ENCODE measurements at regions not wholly inside any gene's neighbourhood (a gene's known extent, or its start where the extent isn't known, plus 50 kb on each side); places are given as distances from the start of the nearest gene placed in this dataset.

DNA sequence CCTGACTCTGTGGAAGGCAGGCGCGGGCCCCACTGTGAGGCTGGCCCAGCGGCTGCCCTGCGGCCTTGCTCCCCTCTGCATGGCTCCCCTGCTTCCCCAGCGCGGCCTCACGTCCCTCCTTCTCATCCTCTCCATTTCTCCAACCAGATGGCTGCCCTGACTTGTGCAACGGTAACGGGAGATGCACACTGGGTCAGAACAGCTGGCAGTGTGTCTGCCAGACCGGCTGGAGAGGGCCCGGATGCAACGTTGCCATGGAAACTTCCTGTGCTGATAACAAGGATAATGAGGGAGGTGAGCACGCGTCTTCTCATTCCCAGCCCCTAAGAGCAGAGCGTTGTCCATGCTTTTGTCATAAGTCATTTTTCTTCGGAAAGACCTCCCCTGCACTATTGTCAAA lies 129.0 kb upstream of the WWC1 start:
- DNase-seq (ENCODE audit: low read depth in 1 of 2, low spot score in 1 of 2), result no peak

DNA sequence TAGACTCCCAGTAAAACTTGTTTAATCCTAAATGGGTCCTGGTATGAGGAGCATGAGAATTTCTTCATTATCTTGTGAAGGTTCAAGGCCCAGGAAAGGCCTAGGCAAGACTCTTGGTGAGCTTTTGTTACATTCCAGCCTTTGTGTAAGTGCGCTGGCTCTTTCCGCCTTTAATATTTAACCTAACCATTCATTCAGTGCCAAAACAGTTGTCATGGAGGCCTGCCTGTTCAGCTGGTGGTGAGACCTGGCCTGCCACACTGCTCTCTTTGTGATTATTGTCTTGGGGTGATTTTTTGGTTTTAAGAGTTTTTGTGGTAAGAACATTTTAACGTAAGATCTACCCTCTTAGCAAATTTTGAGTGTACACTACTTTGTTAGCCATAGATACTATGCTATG lies 127.5 kb upstream of the WWC1 start:
- DNase-seq (ENCODE audit: low read depth in 1 of 2, low spot score in 1 of 2), result no peak

DNA sequence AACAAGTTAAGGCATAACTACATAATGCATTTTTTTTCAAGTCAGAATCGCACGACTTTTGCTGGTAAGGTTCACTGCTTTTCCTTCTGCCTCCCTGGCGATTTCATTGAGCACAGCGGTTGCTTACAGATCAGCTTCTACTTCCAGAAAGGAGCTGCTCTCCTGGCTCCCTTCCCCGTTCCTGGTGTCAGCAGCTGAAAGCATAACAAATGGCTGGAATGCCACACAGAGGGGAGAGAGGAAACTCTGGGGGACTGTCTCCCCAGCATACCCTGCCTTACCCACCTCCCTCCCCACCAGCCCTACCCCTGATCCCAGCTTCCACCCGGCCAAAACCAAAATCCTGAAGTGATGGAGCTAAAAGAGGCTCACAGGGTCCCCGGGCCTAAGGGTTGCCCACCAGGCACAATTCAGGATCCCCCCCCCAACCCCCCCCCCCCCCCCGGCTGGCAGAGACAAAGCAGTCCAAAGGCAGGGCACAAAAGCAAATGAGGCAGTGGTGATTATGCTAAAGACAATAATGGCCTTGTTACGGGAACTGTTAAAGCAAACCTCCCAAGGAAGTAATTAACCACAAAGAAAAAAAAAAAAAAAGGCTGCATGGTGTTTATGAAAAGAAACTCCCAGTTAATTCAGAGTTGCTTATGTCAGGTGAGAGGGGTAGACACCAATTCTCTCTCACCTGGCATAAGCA lies 126.1 kb upstream of the WWC1 start:
- no peak for DNase-seq (ENCODE audit: low read depth in 1 of 2, low spot score in 1 of 2)

DNA sequence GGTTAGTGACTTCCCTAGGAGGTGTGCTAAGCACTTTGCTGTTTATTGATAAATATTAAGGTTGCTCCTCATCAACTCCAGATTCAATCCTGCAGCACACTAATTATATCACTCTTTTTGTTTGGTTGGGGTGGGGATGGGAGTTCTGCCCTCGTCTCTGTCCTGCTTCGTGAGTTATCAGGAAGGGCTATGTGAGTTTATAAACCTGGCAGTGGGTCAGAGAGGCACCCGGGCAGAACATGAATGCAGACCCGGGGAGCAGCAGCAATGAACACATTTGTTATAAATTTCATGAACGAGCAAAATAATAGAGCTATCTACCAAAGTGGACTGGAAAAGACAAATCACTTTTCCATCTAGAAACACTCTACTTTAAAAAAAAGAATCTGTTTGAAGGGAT lies 125.5 kb upstream of the WWC1 start:
- DNase-seq (ENCODE audit: low read depth in 1 of 2, low spot score in 1 of 2), result no peak

DNA sequence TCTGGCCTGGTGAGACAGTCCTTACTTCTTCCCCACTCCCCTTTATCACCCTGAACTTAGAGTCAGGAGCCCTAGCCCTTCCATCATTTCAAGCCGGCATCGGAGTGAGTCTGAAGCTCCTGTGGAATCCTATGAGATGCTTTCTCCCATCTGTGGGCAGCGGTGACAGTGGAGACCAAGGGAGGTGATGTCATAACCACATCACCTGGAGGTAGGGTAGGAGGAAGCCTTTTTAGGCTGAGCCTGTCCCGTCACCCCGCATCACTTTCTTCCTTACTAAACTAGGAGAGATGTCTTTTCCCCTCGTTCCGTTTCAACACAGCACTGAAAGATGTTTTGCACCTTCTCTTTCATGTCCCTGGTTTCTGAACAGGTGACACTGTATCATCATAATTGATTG lies 124.1 kb upstream of the WWC1 start:
- DNase-seq (ENCODE audit: low read depth in 1 of 2, low spot score in 1 of 2), result no peak

DNA sequence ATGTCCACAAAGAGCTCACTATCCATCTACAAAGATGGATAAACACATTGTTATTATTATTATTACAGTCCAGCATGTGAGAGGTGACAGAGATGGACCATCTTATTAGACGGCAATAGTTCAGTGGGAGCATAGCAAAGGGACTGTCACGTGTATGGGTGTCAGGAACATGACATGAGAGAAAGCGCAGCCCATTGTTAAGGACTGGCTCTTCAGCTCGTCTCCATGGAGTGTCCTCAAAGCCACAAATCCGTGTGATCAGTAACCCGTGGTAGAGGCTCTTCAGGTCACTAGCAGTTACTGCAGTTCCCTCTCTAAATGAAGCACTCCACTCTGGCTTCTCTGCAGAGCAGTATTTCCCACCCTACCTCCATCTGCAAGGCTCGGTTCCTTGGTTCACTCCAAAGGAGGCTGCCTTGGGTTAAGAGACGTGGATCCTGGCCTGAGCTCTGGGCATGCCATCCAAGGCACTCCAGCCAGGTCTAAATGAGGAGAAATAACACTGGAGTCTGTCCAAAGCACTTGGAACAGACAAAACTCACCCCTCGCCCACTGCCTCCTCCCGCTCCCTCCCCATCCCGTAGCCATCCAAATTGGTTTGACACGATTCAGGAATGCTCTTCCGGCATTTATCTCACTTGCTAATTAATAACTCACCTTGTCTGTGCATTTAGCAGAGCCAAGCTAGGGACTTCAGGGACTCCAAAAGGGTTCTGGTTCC lies 122.3 kb upstream of the WWC1 start:
- DNase-seq (ENCODE audit: low read depth in 1 of 2, low spot score in 1 of 2), result no peak

DNA sequence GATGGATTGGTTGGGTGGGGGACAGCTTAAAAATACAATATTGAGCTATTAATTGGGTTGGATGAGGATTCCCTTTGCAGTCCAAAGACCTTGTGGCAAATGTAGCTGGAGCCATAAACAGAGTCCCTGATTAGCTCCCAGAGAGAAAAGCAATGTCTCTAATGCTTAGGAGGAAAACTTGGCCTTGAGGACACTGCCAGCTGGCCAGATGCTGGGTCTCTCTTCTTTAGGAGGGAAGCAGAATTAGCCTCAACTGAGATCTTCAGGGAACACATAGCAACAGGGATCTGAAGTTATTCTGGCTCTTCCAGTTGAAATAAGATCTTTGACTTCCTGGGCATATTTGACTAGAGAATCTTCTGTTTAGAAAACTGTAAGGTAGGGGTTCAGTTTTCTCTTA lies 121.7 kb upstream of the WWC1 start:
- no peak for DNase-seq (ENCODE audit: low read depth in 1 of 2, low spot score in 1 of 2)

DNA sequence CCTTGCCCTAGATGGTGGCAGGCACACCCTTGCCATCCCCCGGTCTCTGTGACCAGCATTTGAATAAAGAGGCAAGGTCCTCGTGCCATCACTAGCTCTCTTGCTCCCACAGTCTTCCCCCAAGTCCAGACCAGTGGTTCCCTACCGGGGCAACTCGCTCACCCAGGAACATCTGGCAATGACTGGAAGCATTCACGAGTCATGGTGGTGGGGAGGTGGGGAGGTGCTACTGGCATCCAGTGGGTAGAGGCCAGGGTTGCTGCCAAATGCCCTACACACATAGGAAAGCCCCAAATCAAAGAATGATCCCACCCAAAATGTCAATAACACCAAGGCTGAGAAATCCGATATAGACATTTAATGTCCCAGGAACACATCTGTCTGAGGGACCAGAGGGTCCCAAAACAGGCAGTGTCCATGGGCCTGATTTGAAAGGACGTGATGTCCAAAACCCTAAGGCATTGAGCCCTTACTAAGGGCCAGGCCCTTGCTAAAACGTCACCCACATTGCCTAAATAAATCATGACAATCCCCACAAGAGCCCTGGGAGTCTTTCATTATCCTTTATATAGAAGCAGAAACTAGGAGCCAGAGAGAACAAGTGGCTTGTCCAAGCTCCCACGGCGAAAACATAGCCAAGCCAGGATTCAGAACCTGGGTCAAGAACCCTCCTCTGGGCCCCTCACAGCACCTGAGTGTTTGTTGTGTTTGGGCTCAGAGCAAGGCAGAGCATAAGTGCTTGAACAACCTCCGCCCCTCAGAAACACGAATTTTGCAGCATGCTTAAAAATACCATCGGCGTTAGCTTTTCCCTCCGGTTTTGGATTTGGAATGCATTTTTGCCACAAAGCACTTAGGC lies 119.3 kb upstream of the WWC1 start:
- DNase-seq (ENCODE audit: low read depth in 1 of 2, low spot score in 1 of 2), result no peak

DNA sequence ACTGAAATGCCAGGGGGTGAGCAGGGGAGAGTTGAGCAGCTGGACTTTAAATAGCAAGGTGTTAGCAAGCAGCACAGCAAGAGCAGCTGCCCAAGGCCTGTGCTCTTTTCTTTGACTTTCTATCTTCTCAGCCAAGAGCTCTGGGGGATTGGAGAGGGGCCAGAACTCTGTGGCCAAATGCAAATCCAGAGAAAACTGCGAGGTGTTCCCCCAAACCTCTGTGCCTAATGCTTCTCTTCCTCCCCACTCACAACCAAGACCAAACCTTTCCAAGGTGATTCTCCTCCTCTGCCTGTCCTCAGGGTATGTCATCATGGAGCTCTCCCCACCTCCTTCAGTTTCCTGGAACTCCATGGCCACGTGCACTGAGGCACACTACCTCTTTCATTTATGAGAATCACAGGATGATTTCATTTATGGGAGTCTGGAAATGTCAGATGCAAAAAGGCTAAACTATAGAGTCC lies 118.7 kb upstream of the WWC1 start:
- DNase-seq (ENCODE audit: low read depth in 1 of 2, low spot score in 1 of 2), result no peak

DNA sequence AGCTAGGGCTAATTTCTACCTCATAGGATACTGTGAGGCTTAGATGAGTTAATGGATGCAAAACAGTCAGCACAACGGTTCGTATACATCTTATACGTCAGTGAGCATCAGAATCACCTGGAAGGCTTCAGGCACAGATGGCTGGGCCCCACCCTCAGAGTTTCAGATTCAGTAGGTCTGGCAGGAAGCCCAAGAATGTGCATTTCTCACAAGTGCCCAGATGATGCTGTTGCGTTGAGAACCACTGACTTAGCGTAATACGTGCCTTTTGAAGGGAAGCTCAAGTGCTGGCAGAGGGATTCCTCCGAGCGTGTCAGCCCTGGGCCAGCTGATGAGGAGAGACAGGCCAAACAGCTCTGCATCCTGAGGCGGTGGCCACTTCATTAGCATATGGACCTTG lies 117.1 kb upstream of the WWC1 start:
- no peak for DNase-seq (ENCODE audit: low read depth in 1 of 2, low spot score in 1 of 2)

DNA sequence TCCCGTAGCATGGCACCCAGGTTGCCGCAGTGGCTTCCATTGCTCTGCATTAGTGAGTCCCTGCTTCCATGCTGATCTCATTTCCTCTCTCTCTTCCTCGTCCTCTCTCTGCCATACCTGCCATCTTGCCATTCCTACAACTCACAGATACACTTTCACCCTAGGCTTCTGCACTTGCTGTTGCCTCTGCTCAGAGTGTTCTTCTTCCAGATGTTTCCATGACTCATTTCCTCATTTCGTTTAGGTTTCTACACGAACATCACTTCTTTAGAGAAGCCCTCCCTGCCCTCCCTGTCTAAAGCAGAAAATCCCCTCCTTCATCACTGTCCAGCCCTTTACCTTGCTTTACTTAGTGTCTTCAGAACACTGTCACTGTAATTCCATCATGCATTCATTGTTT lies 115.2 kb upstream of the WWC1 start:
- no peak for DNase-seq (ENCODE audit: low read depth in 1 of 2, low spot score in 1 of 2)

DNA sequence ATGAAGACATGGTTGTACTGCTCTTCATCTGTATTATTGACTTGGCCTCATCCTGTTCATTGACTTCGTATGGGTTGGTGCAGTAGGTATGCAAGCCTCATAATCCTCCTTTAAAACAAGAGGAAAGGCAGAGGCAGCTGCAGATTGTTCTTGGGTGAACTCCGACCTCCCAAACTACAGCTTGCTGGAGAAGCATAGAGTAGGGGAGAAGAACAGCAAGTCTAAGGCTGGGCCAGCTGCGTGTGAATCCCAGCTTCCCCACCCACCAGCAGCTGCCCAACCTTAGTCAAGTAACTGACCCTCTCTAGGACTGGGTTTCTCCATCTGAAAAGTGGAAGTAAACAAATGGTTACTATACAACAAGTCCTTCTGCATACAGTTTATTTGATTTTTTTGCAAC lies 114.5 kb upstream of the WWC1 start:
- DNase-seq (ENCODE audit: low read depth in 1 of 2, low spot score in 1 of 2), result no peak

DNA sequence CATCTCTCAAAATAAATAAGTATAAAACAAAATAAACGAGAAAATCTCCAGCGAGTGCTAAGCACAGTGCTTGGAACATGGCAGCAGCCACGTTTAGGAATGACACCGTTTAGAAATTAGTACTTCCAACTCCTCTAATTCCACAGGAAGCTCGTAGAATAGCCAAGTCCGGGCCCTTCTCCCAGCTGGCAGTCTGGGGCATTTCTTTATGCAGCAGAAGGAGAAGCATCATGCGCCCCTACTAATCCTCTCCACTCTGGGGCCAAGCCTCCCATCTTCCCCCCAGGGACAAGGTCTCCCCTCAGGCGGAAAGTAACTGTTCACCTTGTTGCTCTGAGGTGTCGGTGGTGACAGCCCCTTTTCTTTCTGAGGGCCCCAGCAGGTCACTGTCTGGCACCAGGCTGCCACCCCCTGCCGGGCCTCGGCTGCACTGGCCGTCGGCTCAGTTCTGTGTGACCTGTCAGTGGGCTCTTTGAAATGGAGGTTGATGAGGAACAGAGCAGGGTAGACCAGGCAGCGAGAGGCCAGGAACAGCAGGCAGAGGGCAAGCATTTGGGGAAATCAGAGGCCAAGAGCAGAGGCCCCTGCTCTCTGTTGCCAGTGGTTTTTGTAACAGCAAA lies 113.5 kb upstream of the WWC1 start:
- DNase-seq (ENCODE audit: low read depth in 1 of 2, low spot score in 1 of 2), result no peak

DNA sequence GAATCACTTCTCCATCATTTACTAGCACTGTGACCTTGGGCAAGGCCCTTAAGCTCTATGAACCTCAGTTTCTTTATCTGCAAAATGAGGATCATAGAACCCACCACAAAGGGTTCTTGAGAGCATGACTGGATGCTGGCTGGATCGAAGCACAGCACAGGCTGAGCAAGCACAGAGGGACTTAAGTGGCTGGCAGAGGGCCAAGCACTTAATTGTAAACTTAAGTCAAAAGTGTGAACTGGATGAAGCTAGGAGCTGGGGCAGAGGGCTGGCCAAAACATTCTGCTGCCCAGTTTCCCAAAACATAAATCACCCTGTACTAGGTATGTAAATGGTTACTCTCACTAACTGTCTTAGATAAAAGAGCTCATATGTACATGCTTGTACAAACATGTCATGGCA lies 112.3 kb upstream of the WWC1 start:
- no peak for DNase-seq (ENCODE audit: low read depth in 1 of 2, low spot score in 1 of 2)

DNA sequence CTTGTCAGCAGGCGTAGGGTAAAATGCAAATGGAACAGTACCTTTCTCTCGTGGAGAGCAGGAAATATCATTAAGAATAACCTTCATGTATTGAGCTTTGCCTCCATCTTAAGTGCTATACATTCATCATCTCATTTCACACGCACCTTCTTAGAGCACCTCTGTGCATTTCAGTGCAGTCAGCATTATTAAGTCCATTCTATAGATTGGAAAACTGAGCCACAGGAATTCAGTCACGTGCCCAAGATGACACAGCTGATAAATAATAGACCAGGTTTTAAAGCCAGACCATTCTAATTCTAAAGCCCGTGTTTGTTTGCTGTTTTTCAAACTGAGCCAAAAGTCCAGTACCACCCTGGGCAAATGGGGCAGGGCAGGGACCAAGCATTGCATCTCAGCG lies 109.2 kb upstream of the WWC1 start:
- DNase-seq (ENCODE audit: low read depth in 1 of 2, low spot score in 1 of 2), result no peak

DNA sequence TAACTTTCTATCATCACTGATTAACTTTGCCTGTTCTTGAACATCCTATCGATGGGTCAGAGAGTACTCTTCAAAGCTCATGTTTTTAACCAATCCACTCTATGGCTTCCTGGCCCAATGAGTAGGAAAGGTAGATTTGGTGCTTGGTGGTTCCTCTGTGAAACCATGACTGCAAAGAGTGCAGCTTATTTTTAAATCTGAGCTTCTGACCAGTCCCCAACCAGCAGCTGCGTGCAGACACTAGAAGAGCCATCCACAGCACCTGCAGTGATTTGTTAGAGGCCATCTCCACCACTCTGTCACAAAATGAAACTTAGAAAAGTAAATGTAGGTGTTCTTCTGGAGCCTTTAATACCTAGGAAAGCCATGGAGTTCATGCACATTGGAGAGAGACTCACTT lies 107.3 kb upstream of the WWC1 start:
- no peak for DNase-seq (ENCODE audit: low read depth in 1 of 2, low spot score in 1 of 2)

DNA sequence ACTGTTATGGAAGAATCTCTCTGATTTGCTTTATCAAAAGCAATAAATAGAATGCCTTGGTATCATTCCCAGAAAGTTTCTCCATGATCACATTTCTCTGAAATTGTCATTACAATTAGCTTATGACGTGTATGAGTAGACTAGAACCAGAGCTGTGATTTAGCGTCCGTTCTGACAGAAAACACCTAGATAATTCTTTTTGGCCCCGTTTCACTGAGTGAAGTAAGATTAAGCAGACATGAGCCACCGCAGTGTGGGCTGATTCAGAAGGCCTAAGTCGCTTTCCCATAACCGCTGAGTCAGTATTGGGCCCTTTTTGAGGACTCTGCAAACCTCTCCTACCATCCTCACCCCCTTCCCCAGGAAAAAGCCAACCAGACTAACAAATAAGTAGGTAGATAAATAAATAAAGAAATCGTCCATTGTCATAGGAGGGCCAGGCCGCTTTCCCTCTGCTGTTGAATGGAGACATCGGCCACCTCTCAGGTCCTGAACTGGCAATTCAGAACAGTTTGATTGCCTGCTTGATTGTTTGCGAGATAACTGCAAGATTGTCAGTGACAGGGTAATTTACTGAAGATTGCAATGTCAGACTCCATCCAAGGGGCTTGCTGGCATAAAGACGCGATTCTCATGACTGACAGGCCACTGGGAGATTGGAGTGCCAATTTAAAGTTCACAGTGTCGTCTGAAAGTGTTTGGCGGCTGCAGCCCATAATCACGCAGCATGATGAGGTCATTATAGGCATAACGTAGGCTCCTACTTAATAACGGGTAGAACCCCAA lies 105.0 kb upstream of the WWC1 start:
- DNase-seq (ENCODE audit: low read depth in 1 of 2, low spot score in 1 of 2), result no peak

DNA sequence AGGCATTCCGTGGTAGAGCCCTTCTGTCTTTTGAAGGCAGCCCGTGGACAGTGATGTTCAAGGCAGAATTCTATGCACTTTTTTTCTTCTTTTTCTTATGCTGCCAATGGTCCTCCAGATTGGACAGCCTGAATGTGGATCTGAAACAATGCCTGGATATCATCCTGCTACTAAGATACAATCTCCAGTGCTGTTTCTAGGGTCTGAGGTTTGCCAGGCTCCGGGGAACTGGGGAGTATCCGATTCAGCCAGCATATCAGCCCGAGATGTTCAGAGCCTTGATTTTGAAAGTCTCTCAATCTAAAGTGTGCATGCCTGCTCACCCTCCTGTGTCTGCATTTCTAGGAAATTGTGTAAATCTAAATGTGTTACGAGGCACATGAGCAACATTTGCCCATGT lies 103.8 kb upstream of the WWC1 start:
- DNase-seq (ENCODE audit: low read depth in 1 of 2, low spot score in 1 of 2), result no peak

DNA sequence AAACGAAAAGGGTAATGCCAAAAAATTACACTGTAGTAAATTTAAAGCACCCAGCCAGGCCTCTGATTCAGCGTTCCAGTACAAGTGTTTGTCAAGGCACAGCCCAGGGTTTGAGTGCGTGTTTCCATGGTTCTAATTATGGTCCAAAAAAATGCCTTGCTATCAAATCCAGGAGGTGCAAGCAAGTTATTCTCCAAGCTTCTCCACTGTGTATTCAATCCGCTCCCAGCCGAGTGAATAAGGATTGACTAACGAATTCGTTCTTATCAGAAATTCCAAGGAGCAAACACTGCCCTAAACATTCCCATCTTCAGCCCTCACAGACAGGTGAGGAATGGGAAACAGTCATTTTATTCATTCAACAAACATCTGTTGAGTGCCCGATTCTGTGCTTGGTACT lies 103.3 kb upstream of the WWC1 start:
- DNase-seq (ENCODE audit: low read depth in 1 of 2, low spot score in 1 of 2), result no peak

DNA sequence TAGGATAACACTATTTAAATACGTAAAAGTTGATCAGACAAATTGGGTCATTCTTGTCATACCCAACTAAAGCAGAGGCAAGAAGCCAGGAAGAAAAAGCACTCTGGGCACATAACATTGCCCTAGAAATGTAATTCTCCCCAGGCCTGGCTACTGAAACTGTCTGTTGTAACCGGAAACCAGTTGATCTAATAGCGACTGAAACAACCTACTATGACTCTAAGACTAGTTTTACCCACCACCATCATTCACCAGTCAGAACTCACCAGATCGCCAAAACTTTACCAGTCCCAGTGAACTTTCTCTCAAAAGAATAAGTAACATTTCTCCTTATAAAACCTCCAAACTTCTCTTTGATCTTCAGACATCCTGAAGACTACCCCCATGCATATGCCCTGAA lies 99.3 kb upstream of the WWC1 start:
- no peak for DNase-seq (ENCODE audit: low read depth in 1 of 2, low spot score in 1 of 2)
